HG02870 (cell line): ENCODE measurements at regions not wholly inside any gene's neighbourhood (a gene's known extent, or its start where the extent isn't known, plus 50 kb on each side); places are given as distances from the start of the nearest gene placed in this dataset.
"Not testable (repeated sequence)": the region's sequence is repeated elsewhere in the genome, so short reads cannot be mapped to it uniquely, and the experiment has no call there.

ENCODE experiments used
- ATAC-seq: cut with Tn5 transposase; IDR thresholded peaks from one replicate; pipeline ENCODE4 v1.9.1; 2021; ENCODE audit warnings: mild to moderate bottlenecking, moderate library complexity; ENCODE audit not compliant: unreplicated experiment

- no peak for ATAC-seq
These were observed 161.8 kb upstream of the SPRED2 start for GRCh38 chr2:65594150-65594549.

GRCh38 chr2:65589667-65590066 is 157.3 kb upstream of the SPRED2 start:
- no peak for ATAC-seq

GRCh38 chr2:65587779-65588178 is 155.4 kb upstream of the SPRED2 start:
- no peak for ATAC-seq

DNA sequence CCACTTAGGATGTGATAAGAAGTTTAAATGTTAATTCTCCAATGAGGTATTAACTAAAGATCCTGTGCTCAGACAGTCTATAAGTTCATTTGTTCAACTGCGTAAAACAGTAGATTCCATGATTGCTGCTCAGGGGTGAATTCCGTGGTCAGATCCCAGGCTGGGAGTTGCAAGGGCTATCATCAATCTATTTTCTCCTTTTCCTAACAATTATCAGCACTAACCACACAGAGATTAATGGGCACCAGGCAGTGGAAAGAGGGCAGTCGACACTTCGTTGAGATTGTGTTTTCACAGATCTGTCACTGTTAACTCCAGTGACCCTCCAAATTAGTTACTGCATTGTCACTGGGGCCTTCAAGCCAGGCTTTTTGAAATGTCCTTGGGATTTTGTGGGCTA is 154.1 kb upstream of the SPRED2 start:
- ATAC-seq: no peak

DNA sequence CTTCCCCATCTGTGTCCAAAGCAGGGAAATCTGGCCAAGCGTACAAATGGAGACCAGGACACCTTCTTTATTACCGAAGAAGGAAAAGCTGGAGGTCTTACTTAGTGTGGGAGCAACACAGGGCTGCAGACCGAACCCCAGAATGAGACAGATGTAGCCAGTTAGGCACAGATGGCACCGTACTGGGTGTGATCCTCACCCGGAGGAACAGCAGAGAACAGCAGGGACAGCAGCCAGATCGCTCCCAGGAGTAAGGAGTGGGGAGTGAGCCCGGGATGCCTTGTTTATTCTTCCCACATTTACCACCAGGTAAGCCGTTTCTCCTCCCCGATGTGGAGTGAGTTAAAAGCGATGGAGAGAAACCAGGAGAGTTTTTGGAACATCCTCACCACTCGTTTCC is 150.7 kb upstream of the SPRED2 start:
- no peak for ATAC-seq

- ATAC-seq: no peak
These were observed 150.0 kb upstream of the SPRED2 start for GRCh38 chr2:65582364-65582763.

DNA sequence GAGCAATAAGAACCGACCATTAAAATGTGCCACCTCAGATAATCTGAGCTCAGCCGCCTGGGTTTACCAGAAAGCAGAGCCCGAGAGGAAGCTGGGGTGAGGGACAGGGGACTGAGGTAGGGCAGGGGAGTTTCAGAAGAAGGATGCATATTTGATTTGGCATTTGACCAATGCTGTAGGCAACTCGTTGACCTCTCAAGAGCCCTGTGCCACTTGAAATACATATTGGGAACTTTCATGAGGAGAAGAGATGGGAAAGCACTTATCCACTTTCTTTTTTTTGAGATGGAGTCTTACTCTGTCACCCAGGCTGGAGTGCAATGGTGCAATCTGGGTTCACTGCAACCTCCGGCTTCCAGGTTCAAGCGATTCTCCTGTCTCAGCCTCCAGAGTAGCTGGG is 148.4 kb upstream of the SPRED2 start:
- ATAC-seq: no peak

DNA sequence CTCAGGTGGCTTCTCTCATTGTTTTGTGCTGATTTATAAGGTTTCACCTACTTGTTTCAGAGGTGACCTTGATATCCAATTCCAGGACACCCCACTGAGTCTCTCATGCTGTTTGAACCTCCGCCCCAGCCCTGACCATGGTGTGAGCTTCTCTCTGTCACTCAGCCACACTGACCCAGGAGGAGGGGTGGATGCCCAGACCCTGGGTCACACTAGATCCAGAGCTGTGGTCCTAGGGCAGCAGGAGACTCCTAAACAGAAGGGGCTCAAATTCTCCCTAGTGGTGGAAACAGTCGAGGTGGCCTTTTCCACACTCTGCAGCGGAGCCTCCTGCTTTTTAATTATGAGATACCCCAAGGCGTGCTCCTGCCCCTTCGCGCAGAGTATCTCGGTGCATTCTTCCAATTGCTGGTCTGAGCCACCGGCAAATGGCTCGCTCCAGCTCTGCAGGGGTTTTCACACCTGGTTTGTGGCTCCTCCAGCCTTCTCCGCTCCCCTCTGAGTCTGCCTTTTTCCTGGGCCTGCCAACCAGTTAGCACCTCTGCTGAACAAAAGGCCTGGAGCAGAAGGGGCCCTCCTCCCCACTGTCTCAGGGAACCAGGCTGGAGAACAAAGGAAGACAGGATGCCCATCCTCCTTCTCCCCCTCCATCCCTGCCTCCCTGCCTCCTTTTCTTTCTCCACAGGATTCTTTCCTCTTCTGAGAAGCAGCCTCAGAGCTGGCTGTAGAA is 147.3 kb upstream of the SPRED2 start:
- ATAC-seq: no peak

GRCh38 chr2:65577654-65578053 is 145.3 kb upstream of the SPRED2 start:
- no peak for ATAC-seq

- ATAC-seq: no peak
These were observed 144.6 kb upstream of the SPRED2 start for GRCh38 chr2:65576861-65577601.

GRCh38 chr2:65576278-65576677 is 143.9 kb upstream of the SPRED2 start:
- no peak for ATAC-seq

DNA sequence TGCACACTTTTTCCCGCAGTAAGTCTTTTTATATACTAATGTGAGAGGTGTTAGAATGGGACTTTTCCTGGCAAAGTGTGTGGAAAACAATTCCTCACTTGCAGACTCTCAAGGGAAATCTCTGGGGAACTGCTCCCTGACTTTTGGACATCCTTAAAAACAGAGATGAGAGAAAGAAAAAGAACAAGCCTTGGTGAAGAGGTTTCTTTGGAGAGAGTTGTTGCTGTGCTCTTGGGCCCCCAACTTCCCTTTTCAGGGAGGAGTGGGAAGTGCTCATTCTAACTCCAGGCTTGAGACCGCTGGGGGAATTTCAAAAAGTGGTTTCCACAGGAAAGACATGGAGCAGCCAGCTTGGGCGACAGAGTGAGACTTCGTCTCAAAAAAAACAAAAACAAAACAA is 142.6 kb upstream of the SPRED2 start:
- ATAC-seq: no peak

- not testable (repeated sequence) for ATAC-seq
These were observed 136.4 kb upstream of the SPRED2 start for GRCh38 chr2:65568656-65569440.

DNA sequence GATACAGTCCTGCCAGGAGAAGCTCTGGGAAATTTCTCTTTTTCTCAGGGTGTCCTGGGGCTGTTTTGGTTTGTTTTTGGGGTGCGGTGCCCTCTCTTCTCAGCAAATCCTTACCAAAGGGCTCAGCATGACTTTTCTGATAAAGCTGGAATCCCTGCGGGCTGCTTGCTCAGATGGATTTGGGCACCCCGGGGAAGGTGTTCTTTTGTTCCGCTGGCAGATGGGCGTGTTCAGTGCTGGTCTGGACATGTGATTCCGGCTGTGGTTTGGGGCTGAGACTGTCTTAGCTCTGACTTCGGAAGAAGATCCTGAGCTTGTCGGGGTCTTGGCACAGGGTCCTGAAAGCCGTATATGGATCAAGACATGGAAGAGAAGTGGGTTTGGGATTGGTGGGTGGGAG is 134.2 kb upstream of the SPRED2 start:
- ATAC-seq: no peak

GRCh38 chr2:65565681-65566080 is 133.3 kb upstream of the SPRED2 start:
- no peak for ATAC-seq

GRCh38 chr2:65564299-65564698 is 131.9 kb upstream of the SPRED2 start:
- no peak for ATAC-seq

DNA sequence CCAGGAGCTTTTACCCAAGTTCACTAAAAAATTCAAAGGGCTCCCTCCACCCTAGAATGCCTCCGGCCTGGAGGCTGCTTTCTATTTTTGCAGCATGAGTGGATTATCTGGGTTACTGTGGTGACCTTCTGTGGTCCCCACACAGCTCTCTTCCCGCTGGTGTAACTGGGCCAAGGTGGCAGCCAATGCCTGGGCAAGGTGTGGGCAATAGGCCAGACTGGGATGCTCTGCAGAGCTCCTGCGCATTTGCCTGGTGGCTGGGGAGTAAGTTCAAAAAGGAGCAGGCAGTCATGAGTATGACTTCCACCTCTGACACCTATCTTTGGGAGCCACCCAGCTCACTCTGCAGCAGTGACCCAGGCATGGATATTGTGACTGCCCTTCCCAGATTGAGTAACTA is 130.5 kb upstream of the SPRED2 start:
- no peak for ATAC-seq

GRCh38 chr2:65558743-65559142 is 126.3 kb upstream of the SPRED2 start:
- no peak for ATAC-seq

DNA sequence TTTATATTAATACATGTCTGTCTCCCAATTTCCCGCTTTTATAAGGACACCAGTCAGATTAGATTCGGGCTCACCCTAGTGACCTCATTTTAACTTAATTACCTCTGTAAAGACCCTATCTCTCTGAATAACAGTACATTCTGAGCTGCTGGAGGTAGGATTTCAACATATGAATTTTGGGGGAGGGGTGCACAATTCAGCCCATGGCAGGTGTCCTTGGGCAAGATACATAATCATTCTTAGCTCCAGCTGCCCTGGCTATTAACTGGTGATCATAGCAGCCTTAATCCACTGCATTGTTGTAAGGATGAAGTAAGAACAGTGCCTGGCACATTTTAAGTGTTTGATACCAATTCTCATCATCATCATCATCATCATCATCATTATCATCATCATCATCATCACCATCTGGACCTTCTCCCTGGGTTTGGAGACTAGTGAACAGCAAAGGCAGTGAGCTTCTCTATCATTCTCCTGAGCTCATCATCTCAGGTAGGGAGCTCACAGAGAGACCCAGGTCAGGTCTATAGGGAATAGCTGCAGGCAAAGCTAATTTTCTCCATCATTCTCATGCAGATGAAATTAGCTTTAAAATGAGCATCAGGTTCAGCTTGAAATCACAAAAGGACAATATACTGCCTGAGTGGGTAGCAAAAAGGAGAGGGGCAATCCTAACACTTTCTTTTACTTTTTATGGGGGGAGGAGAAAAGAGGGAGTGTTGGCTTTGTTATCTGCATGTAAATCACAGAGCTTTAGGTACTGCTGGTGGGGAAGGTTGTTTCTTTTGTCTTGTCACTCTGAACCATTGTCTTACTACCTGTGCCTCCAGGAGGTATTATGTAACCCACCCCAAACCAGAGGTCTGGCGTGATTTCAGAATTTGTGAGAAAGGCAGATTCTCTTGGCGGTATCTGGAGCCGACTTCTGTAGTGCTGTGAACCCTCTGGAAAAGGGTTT is 125.5 kb upstream of the SPRED2 start:
- no peak for ATAC-seq

GRCh38 chr2:65554765-65555591 is 122.6 kb upstream of the SPRED2 start:
- no peak for ATAC-seq
